Dedifferentiated amniotic fluid mesenchymal stem cell (primary cell): ENCODE measurements at regions not wholly inside any gene's neighbourhood (a gene's known extent, or its start where the extent isn't known, plus 50 kb on each side); places are given as distances from the start of the nearest gene placed in this dataset.

ENCODE experiments used
- DNase-seq: peaks from one replicate; pipeline ENCODE4 v3.0.0-alpha.2; 2016; ENCODE audit errors: extremely low spot score

DNA sequence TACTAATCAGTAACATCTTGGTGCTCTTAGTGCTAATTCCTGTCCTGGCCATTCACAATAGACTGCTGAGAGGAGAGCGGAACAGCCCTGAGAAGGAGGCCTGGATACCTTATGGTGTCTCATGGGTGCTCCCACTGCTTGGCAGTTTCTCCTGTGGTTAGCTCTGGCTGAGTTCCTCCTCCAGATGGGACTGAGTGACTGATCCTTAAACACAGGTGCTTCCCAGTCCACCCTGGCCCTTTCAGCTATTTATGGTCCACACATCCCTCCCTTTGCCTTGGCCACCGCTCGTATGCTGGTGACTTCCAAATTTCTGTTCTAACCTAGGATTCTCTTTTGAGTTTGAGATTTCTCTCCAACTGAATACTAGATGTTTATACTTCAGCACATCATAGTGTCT is 157.0 kb upstream of the CACNA1E start:
- no peak for DNase-seq

DNA sequence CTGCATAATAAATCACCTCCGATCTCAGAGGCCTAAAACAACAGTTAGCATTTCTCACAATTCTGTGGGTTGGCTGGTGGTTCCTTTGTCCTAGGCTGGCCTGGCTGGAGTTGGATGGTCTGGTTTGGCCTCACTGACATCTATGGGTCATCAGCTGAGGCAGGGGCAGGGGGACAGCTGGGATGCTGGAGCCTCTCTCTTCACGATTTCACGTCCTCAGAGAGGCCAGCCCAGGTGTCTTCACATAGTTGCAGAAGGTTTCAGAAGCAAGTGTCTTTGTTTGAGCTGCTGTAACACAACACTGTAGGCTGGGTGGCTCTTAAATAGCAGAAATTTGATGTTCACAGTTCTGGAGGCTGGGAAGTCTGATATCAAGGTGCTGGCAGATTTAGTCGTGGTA is 155.5 kb upstream of the CACNA1E start:
- DNase-seq: no peak

DNA sequence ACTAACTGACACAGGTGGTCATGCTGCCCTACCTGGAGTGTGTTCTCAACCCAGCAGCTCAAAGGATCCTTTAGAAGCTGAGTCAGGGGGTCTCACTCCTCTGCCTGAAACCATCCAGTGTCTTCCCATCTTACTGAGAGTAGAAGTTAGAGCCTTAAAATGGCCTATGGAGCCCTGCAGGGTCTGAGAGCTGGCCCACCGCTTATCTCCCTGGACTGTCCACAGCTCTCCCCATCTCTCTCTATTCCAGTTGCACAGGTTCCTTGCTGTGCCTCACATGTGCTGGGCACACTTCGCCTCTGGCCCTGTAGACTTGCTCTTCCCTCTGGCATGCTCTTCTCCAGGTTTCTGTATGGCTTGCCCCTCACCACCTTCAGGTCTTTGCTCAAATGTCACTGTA is 148.6 kb upstream of the CACNA1E start:
- no peak for DNase-seq

DNA sequence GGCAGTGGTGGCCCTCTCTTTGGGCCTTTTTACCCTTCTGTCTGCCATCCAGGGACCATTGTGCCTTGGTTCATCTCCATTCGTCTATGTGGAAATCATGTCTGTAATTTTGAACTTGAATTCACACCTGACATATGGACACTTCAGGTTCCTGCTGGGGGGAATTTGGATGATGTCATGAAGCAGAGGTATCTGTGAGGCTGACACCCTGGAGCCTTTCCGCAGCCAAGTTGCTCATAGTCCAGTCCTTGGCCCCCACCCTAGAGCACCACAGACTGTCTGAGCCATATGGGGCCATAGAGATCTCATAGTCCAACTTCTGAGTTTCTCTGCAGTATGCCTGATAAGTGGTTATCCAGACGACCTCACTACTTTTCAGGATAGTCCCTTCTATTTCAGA is 147.7 kb upstream of the CACNA1E start:
- DNase-seq: no peak

DNA sequence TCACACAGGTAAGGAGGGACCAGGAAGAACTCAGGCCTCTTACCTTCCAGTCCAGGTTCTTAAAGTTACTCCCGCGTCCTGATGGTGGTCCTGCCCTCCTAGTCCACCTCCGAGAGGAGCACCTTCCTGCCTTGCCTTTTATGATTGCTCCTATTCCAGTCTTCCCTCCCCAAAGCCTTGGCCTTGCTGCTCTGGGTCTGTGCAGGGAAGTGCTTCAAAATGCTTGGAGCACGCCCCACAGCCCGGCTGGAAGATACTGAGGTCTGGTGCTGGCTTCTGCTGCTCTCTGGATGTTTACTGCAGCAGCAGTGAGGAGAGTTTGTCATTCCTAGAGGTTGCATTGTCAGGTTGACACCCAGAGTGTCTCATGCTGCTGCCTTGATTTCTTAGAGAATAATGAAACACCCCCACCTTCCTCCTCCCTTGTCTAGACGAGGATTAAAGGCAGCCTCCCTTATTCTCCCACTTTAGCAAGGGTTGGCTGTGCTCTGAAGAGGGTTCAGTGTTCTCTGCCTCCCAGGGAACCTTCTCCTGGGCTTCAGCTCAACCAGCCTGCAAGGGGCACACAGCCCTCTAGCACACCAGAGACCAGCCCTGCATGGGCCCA is 142.2 kb upstream of the CACNA1E start:
- no peak for DNase-seq

DNA sequence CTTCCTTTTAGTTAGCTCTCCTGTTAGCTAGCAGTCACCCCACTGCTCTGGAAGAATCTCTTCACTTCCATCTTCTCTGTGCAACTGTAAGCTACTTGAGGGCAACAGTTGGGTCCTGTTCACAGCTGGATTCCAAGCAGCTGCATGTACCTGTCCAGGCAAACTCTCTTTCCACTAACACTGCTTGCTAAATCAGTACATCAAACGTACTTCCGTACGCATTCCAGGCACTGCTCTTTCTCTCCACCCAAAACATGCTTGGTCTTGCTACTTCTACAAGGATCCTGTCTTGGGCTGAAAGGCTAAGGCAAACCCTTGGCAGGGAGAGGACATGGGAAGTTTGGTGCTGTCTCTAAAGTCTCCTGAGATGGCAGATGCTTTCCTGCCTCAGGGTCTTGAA is 139.2 kb upstream of the CACNA1E start:
- no peak for DNase-seq

DNA sequence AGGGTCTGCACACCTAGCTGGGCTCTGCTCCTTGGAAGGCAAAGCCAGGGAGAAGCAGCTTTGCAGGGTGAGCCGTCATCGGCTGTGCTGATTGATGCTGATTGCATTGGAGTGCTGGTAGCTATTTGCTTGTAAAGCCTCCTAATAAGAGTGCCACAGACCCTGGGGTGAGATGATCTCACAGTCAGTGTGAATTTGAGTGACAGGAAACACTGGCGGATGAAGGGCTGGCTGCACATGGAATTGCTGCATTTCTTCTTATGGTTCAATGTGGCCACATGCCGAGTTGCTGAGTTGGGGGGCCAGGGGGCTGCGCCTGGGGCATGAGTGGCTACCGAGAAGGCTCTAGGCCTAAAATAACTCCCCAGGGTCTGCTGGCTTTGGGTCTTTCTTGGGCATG is 138.2 kb upstream of the CACNA1E start:
- DNase-seq: no peak

DNA sequence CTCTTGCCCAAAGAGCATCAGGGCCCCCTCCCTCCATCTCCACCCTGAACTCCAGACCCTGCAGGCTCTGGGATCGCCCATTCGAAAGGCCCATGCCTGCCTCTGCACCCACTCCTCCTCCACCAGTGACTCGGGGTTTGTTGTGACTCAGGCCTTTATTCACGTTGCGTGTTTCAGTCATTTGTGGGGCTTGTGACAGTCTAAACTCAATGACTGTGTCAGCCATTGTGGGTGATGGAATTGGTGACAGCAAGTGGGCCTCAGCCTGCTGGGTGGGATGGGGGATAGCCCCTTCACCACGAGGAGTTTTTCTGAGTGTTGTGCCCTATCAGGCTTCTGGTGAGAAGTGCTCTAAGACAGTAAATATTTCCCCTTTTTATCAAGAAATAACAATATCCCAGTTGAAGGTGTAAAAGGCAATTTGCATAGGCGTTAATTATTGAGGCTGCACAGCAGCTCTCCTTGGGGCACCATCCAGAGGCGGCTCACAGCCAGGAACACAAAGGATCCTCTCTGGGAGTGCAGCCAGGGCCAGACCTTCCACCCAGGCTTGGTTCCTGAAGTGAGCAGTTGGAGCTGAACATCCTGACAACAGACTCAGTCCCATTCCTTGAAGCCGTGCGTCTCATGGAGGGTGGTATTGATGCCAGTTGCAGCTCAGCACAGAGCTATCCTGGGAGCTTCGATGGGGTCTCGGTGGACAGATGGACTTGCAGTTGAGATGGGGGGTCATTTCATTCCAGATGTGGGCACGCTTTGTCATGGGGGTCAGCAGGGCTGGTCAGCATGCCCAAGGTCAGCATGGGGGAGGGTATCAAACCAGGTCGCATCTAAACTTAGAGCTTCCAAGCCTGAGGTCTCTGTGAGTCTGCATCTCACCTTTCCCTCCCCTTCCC is 135.6 kb upstream of the CACNA1E start:
- DNase-seq: no peak

DNA sequence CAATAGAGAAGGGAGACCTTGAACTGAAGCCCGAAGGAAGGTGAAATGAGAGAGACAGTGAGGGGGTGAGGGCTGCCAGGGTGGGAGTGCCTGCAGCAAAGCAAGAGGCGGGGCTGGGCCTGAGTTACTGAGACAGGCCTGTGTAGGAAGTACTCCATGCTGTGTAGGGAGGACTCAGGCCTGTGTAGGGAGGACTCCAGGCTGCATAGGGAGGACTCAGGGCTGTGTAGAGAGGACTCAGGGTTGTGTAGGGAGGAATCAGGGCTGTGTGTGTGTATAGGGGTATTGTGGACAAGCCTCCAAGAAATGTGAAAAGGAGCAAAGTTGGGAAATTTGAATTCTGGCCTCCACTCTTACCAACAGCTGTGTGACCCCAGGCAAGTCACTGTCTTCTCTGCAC is 133.8 kb upstream of the CACNA1E start:
- no peak for DNase-seq

DNA sequence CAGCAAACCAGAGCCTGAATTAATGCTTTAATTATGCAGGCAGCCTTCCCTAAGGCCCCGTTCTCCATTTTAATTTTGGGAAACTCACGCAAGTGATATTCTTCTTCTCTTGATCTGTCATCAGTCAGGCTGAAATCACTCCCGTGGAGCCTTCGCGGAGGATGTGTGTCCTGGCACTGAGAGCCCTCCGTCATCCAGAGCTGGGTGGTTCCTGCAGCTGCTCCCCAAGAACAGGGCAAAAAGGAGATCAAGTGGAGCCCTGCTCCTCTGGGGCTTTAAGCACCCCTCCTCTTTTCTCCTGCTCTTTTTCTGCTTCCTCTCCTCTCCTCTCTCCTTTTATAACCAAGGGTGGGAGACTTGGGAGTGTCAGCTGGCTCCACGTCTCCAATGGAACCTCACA is 133.2 kb upstream of the CACNA1E start:
- no peak for DNase-seq

DNA sequence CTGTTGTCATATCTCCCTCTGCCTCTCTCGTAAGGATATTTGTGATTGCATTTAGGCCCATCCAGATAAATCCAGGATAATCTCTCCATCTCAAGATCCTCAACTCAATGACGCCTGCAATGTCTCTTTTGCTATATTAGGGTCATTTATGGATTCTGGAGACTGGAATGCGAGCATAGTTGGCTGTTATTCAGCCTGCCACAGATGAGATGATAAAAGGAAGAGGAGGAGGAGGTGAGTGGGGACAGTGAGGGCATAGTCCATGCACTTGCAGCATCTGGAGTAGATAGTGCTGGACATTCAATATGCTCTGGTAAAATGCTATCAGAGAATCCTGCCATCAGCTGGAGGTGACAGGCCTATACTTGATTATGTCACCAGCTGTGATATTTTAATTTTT is 131.6 kb upstream of the CACNA1E start:
- DNase-seq: no peak

DNA sequence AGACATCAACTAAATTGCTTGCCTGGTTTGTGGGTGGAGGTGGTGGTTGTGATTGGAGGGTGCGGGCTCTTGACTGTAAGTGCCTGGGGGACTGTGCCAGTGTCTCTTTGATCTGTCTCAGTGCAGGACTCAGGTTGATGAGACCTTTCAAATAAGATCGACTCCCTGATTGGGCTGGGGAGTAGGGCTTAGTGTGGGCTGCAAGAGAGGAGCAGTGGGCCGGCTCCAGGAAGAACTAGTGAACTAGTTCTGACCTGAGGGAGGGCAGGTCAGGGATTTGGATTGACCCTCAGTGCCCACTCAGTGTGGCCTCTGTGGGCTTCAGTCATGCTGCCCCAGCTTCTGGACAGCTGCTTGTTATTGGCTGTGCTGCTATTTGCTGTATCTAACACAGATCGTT is 130.6 kb upstream of the CACNA1E start:
- no peak for DNase-seq

DNA sequence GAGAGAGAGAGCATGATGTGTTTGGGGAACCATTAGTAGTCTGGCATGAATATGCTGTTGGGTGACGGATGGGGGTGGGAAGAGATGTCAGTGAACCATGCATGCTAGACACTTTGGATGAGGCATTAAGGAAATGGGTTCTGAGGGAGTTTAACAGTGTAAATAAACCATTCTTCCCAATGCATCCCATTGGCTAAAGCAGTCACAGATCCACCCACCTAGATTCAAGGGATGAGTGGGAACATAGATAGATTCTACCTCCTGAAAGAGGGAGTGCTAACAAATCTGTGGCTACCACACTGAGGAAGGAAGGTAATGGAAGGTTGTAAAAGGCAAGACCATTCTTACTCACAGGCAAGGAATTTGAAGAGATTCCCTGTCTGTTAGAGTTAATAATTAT is 129.8 kb upstream of the CACNA1E start:
- DNase-seq: no peak

DNA sequence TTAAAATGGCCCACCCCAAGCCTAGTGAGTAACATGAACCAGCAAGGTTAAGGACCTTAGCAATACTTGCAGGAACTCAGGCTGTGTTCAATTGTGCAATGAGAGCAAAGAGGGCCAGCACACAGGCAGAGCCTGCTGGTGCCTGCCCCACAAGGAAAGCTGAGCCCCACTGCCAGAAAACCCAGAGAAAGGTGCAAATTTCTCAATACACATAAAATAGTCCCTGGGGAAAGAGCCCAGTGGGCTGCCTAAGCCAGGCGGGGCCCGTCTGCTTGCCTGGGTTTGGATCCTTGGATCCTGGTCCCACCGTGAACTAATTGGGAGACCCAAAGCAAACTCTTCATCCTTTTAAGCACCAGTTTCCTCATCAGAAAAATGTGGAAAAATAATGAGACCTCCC is 128.5 kb upstream of the CACNA1E start:
- DNase-seq: no peak

DNA sequence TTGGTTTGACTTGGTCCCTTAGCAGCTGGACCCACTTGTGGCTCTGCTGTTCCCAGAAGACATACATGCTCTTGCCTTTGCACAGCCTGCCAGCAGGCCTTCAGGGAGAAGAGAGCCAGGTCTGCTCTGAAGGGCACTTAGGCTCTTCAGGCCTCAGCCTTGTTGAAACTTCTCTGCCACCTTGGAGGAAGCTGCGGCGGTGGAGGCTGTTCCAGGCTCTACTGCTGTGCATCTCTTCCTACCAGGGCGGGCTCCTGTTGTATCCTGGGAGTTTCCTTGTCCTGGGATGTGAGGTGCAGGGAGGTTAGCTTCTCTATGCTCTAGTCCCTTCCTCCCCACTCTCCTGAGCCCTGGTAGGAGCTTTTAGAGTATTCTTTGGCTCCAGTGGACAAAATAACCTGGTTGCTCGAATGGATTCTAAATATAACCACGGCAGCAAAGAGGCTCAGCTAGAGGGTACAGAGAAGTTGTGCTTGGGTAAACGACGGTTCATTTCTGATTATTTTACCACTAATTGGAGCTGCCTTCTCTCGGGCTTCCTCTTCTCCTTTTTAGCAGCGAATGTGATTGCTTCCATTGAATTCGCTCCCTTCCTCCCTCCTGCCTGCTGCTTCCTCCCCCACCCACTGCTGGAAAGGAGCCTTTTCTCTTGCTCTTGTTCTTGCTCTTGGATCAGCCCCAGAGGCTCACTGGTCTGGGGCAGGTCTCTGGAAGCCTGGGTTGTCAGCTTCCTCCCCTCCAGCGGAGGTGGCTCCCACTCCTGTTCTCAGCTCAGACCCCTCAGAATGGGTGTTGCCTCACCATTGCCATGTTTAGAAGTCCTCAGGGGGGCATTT is 126.6 kb upstream of the CACNA1E start:
- no peak for DNase-seq

DNA sequence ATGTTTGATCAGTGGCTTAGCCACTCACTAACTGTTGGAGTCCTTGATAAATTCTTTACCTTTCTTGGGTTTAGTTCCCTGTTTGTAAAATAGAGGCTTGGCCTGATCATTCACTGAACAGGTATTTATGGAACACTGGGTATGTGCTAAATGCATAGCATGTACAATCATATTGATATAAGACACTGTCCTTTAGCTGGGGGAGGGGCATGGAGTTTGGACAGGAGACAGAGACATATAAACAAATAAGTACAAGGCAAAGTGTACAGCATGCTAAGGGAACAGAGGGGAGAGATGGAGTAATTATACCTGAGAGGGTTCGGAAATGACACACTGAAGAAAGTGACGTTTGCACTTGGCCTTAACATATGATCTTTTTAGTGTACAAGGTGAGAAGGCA is 124.3 kb upstream of the CACNA1E start:
- DNase-seq: no peak

DNA sequence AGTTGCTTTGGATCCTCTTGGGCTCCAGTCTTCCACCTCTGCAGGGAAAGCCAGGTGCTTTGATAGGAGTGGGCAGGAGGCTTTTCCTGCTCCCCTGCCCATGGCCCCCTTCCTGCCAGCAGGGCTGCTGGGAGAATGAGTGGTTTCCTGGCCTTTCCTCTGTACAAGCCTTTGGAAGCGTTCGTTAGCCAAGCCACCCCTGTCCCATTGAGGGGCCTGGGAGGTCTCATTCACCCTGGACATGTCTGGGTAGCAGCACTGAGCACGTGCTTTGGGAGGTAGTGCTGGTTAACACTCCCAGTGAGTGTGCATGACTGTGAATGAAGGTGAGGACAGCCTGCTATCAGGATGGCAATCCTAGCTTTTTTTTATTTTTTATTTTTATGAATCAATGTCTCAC is 118.5 kb upstream of the CACNA1E start:
- DNase-seq: no peak

DNA sequence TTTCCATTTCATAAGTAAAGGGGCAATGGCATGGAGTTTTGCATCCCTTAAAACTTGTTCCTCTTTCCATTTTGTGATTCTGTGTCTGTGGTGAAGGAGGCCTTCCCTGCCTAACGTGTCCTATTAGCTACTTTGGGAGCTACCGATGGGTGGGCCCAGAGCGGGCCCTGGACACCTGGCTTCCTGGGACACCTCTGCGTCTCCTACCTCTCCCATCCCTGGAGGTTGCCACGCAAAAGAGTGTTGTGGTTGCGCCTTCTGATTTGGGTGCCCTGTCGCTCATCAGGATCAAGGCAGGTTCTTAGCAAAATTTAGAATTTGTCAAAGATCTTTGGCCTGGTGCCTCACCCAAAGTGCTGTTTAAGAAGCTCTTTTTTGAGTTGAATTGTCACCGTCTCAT is 116.4 kb upstream of the CACNA1E start:
- DNase-seq: no peak

DNA sequence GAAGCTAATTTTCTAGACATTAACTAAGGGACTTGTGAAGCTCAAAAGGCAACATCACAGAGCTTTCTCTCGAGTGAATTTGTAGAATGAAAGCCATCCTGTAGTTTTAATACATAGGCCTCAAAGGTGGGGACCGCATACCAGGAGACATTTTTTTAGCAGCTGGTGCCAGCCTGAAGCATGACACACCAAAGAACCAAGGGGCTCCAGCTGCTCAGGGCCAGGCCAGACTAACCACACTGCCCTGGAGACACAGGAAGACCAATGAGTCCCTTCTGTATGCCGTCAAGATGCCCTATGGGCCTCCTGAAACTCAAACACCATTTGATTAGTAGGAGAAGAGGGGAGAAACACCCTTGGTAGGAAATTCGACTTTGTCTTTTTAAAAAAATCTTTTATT is 113.9 kb upstream of the CACNA1E start:
- DNase-seq: no peak

DNA sequence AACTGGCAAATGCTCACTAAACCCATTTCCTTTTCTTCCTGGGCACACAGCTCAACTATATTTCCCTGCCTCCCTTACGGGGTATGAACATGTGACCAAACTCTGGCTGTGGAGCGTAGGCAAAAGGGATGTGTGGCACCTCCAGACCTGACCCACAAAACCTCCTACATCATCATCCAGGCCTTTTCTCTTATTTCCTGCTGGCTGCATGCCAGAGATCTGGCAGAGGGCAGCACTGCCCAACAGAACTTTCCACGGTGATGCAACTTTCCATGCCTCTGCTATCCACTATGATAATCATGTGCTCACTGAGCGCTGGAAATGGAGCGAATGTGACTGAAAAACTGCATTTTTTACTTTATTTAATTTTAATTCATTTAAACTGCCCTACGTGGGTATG is 99.6 kb upstream of the CACNA1E start:
- DNase-seq: no peak

DNA sequence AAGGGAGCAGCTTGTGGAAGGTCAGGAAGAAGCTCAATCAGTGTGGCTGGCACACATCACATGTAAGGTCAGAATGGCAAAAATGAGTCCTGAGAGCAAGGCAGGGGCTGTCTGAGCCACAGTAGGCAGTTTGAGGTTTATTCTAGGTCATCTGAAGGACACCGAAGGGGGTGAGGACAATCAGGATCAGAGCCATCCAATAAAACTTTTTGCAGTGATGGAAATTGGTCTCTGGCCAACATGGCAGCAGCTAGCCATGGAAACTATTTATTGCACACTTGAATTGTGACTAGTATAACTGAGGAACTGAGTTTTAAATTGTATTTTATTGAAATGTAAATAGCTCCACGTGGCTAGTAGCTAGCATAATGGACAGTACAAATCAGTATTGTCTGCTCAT is 97.0 kb upstream of the CACNA1E start:
- DNase-seq: no peak

DNA sequence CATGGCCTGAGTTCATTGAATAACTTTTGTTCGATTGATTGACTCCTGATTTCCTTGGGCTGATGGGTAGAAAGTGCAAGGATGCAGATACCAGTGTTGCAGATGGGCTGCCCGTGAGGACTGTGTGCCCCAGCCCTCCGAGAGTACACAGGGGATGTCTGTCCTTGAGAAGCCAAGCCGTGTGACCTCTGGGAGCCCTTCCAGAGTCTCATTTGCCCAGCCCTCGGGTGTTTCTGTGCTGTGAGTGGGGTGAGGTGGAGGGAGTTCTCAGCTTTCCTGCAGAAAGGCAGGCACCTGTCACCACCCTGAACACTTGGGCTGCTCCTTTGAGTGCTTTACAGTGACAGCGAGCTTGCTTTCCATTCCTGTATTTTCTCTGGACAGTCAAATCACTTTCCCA is 96.4 kb upstream of the CACNA1E start:
- DNase-seq: no peak

DNA sequence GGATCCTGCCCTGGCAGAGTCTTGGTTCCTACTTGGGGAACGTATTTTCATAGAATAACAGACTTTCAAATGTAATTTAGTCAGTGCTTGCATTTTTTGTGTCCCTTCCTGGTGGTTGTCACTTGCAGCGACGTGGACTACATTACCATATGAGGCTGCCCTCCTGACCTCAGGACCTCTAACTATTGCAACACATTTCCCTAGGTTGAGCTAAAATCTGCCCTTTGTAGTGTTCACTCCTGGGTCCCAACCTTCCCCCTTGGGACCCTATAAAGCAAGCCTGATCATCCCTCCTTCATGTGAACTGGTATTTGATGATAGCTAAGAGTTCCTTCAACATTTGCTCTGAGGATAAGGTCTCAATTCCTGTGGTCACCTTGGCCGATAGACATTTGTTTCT is 95.6 kb upstream of the CACNA1E start:
- no peak for DNase-seq
